Mesendoderm (in vitro differentiated cells): ENCODE measurements at regions not wholly inside any gene's neighbourhood (a gene's known extent, or its start where the extent isn't known, plus 50 kb on each side); places are given as distances from the start of the nearest gene placed in this dataset.

ENCODE experiments used
- DNase-seq: peaks from one replicate; pipeline ENCODE4 v3.0.0; 2013
- H2AK5ac ChIP-seq: 2 replicates; pipeline ENCODE4 v1.6.1; 2013; ENCODE audit warnings: low read length, inconsistent platforms
- H2BK120ac ChIP-seq: 2 replicates; pipeline ENCODE4 v1.6.1; 2013; ENCODE audit warnings: low read depth, mild to moderate bottlenecking, low read length, moderate library complexity, mixed read lengths
- H2BK15ac ChIP-seq: replicated peaks from 2 replicates; pipeline ENCODE4 v1.6.1; 2013; ENCODE audit warnings: low read depth, mild to moderate bottlenecking, moderate library complexity
- H2BK5ac ChIP-seq: 2 replicates; pipeline ENCODE4 v1.6.1; 2013; ENCODE audit warnings: low read length, inconsistent platforms
- H3K18ac ChIP-seq: 2 replicates; pipeline ENCODE4 v1.6.1; 2013; ENCODE audit warnings: mild to moderate bottlenecking, low read length, mixed read lengths
- H3K23ac ChIP-seq: one replicate; pipeline ENCODE4 v1.6.1; 2013; ENCODE audit warnings: low read length
- H3K27ac ChIP-seq: 2 replicates; pipeline ENCODE4 v1.5.1; 2013; ENCODE audit warnings: low read depth, mild to moderate bottlenecking, inconsistent platforms, low read length, moderate library complexity
- H3K27me3 ChIP-seq: 2 replicates; pipeline ENCODE4 v1.6.1; 2013; ENCODE audit warnings: low read length, control low read depth, mild to moderate bottlenecking, inconsistent platforms; ENCODE audit not compliant: insufficient read depth, poor library complexity
- H3K36me3 ChIP-seq: 2 replicates; pipeline ENCODE4 v1.6.1; 2013; ENCODE audit warnings: low read length, inconsistent platforms; ENCODE audit not compliant: control insufficient read depth, insufficient read depth
- H3K4ac ChIP-seq: one replicate; pipeline ENCODE4 v1.6.1; 2013; ENCODE audit warnings: low read depth, mild to moderate bottlenecking, low read length, moderate library complexity
- H3K4me1 ChIP-seq: 2 replicates; pipeline ENCODE4 v1.6.1; 2013; ENCODE audit warnings: low read depth, low read length, inconsistent platforms; ENCODE audit not compliant: control insufficient read depth
- H3K4me2 ChIP-seq: 2 replicates; pipeline ENCODE4 v1.6.1; 2013; ENCODE audit warnings: low read length
- H3K4me3 ChIP-seq: 2 replicates; pipeline ENCODE4 v1.5.1; 2013; ENCODE audit warnings: mild to moderate bottlenecking, low read length
- H3K56ac ChIP-seq: one replicate; pipeline ENCODE4 v1.6.1; 2013; ENCODE audit warnings: low read length
- H3K79me1 ChIP-seq: 2 replicates; pipeline ENCODE4 v1.6.1; 2013; ENCODE audit warnings: low read length, inconsistent platforms
- H3K79me2 ChIP-seq: 2 replicates; pipeline ENCODE4 v1.6.1; 2013; ENCODE audit warnings: mild to moderate bottlenecking, low read length; ENCODE audit not compliant: control insufficient read depth, insufficient read depth
- H3K9ac ChIP-seq: 2 replicates; pipeline ENCODE4 v1.6.1; 2013; ENCODE audit warnings: low read length, inconsistent platforms
- H4K5ac ChIP-seq: one replicate; pipeline ENCODE4 v1.6.1; 2013; ENCODE audit warnings: low read length
- H4K8ac ChIP-seq: one replicate; pipeline ENCODE4 v1.6.1; 2013; ENCODE audit warnings: low read depth, mild to moderate bottlenecking, control low read depth, low read length, moderate library complexity
- WGBS: extraction: QIAGEN DNeasy Blood & Tissue Kit; methylation state at CpG from one replicate; pipeline ENCODE4 v1.1.7; 2013; ENCODE audit warnings: low lambda C conversion rate, missing lambda C conversion rate; ENCODE audit not compliant: insufficient coverage; ENCODE audit errors: extremely low coverage; 5-methylcytosine and 5-hydroxymethylcytosine counted together

GRCh38 chr22:22713416-22713815, 69.0 kb downstream of the GGTLC2 start:
- Histone ChIP-seq H3K56ac (no peak overlapping the region), H3K79me1 (no peaks in the 10 kb centered on the region), H3K27me3 (no peaks in the 10 kb centered on the region), H3K4me3 (no peak overlapping the region), H3K36me3 (no peaks in the 10 kb centered on the region), H3K79me2 (no peaks in the 10 kb centered on the region), H2BK15ac (no peak overlapping the region), H2AK5ac (no peak overlapping the region), H3K4me2 (no peak overlapping the region), H3K18ac (no peak overlapping the region), H3K27ac (no peak overlapping the region), H2BK5ac (no peak overlapping the region), H3K4ac (no peak overlapping the region), H4K5ac (no peak overlapping the region), H3K9ac (no peak overlapping the region), H2BK120ac (no peak overlapping the region), H3K23ac (no peak overlapping the region), H3K4me1 (no peaks in the 10 kb centered on the region), H4K8ac (no peak overlapping the region)
- WGBS, result no CpG with 5 or more reads among the region's 1 CpG
- DNase-seq, result no peak

GRCh38 chr22:22714600-22715335, 70.4 kb downstream of the GGTLC2 start:
- H3K18ac ChIP-seq, result no peak overlapping the region
- no peak overlapping the region for H4K5ac ChIP-seq
- no peaks in the 10 kb centered on the region for H3K79me1 ChIP-seq
- H3K23ac ChIP-seq, result no peak overlapping the region
- H2BK5ac ChIP-seq, result no peak overlapping the region
- no peak overlapping the region for H3K4me3 ChIP-seq
- H3K27me3 ChIP-seq, result no peaks in the 10 kb centered on the region
- H3K4me2 ChIP-seq, result no peak overlapping the region
- no peak for DNase-seq
- no peak overlapping the region for H2AK5ac ChIP-seq
- no peak overlapping the region for H3K4ac ChIP-seq
- H3K4me1 ChIP-seq, result no peaks in the 10 kb centered on the region
- H2BK120ac ChIP-seq, result no peak overlapping the region
- no peaks in the 10 kb centered on the region for H3K36me3 ChIP-seq
- H3K9ac ChIP-seq, result no peak overlapping the region
- H2BK15ac ChIP-seq, result no peak overlapping the region
- no peaks in the 10 kb centered on the region for H3K79me2 ChIP-seq
- no peak overlapping the region for H3K27ac ChIP-seq
- WGBS, result no CpG with 5 or more reads among the region's 7 CpGs
- no peak overlapping the region for H3K56ac ChIP-seq
- H4K8ac ChIP-seq, result no peak overlapping the region

GRCh38 chr22:22716136-22716665, 71.8 kb downstream of the GGTLC2 start:
- Histone ChIP-seq H3K79me2 (no peaks in the 10 kb centered on the region), H3K4me3 (no peak overlapping the region), H3K4me2 (no peak overlapping the region), H3K23ac (no peak overlapping the region), H2BK5ac (no peak overlapping the region), H3K79me1 (no peaks in the 10 kb centered on the region), H3K36me3 (no peaks in the 10 kb centered on the region), H2BK15ac (no peak overlapping the region), H3K56ac (no peak overlapping the region), H2BK120ac (no peak overlapping the region), H4K5ac (no peak overlapping the region), H3K4ac (no peak overlapping the region), H2AK5ac (no peak overlapping the region), H3K9ac (no peak overlapping the region), H3K18ac (no peak overlapping the region), H3K27ac (no peak overlapping the region), H3K4me1 (no peaks in the 10 kb centered on the region), H4K8ac (no peak overlapping the region), H3K27me3 (no peaks in the 10 kb centered on the region)
- no CpG with 5 or more reads among the region's 6 CpGs for WGBS
- no peak for DNase-seq

- Histone ChIP-seq H3K4ac (no peak overlapping the region), H3K79me2 (no peaks in the 10 kb centered on the region), H2BK120ac (no peak overlapping the region), H3K4me1 (no peaks in the 10 kb centered on the region), H4K5ac (no peak overlapping the region), H3K27me3 (no peaks in the 10 kb centered on the region), H3K18ac (no peak overlapping the region), H2AK5ac (no peak overlapping the region), H3K36me3 (no peaks in the 10 kb centered on the region), H3K9ac (no peak overlapping the region), H4K8ac (no peak overlapping the region), H2BK5ac (no peak overlapping the region), H3K79me1 (no peaks in the 10 kb centered on the region), H3K56ac (no peak overlapping the region), H3K23ac (no peak overlapping the region), H3K4me3 (no peak overlapping the region), H2BK15ac (no peak overlapping the region), H3K4me2 (no peak overlapping the region), H3K27ac (no peak overlapping the region)
- DNase-seq, result no peak
- WGBS, result no CpG with 5 or more reads among the region's 4 CpGs
Measured at GRCh38 chr22:22717664-22718063, 73.2 kb downstream of the GGTLC2 start.

- Histone ChIP-seq H3K36me3 (no peaks in the 10 kb centered on the region), H3K4me2 (no peak overlapping the region), H2BK15ac (no peak overlapping the region), H3K79me1 (no peaks in the 10 kb centered on the region), H3K4me1 (no peaks in the 10 kb centered on the region), H2AK5ac (no peak overlapping the region), H3K27ac (no peak overlapping the region), H3K4me3 (no peak overlapping the region), H3K79me2 (no peaks in the 10 kb centered on the region), H3K9ac (no peak overlapping the region), H3K56ac (no peak overlapping the region), H3K4ac (no peak overlapping the region), H2BK5ac (no peak overlapping the region), H3K18ac (no peak overlapping the region), H3K23ac (no peak overlapping the region), H3K27me3 (no peaks in the 10 kb centered on the region), H4K5ac (no peak overlapping the region), H4K8ac (no peak overlapping the region), H2BK120ac (no peak overlapping the region)
- no CpG with 5 or more reads among the region's 3 CpGs for WGBS
- peak; percentile 87 for DNase-seq
Measured at GRCh38 chr22:22720201-22720723, 75.8 kb downstream of the GGTLC2 start.
